Neuronal stem cell (in vitro differentiated cells): ENCODE measurements at regions not wholly inside any gene's neighbourhood (a gene's known extent, or its start where the extent isn't known, plus 50 kb on each side); places are given as distances from the start of the nearest gene placed in this dataset.

Experiments
- DNase-seq: peaks from one replicate; pipeline ENCODE4 v3.0.0-alpha.2; 2013; ENCODE audit warnings: low spot score
- H2AFZ ChIP-seq: one replicate; pipeline ENCODE4 v1.6.1; 2013; ENCODE audit warnings: mild to moderate bottlenecking, low read length, inconsistent platforms
- H2AK5ac ChIP-seq: 2 replicates; pipeline ENCODE4 v1.6.1; 2013; ENCODE audit warnings: low read depth, mild to moderate bottlenecking, inconsistent platforms, low read length, moderate library complexity, mixed read lengths
- H2BK120ac ChIP-seq: 2 replicates; pipeline ENCODE4 v1.6.1; 2013; ENCODE audit warnings: low read depth, mild to moderate bottlenecking, inconsistent platforms, low read length, moderate library complexity, mixed read lengths
- H2BK12ac ChIP-seq: one replicate; pipeline ENCODE4 v1.6.1; 2013; ENCODE audit warnings: low read length, inconsistent platforms
- H2BK15ac ChIP-seq: 2 replicates; pipeline ENCODE4 v1.6.1; 2013; ENCODE audit warnings: mild to moderate bottlenecking, low read length, inconsistent platforms, mixed read lengths
- H2BK5ac ChIP-seq: one replicate; pipeline ENCODE4 v1.6.1; 2013; ENCODE audit warnings: inconsistent platforms, mild to moderate bottlenecking, low read length, moderate library complexity
- H3K14ac ChIP-seq: one replicate; pipeline ENCODE4 v1.6.1; 2013; ENCODE audit warnings: low read length, inconsistent platforms
- H3K18ac ChIP-seq: 2 replicates; pipeline ENCODE4 v1.6.1; 2013; ENCODE audit warnings: low read length, inconsistent platforms
- H3K23ac ChIP-seq: 2 replicates; pipeline ENCODE4 v1.6.1; 2013; ENCODE audit warnings: low read depth, mild to moderate bottlenecking, mixed read lengths, low read length, inconsistent platforms; ENCODE audit not compliant: poor library complexity
- H3K27ac ChIP-seq: replicated peaks from 3 replicates; pipeline ENCODE4 v1.5.1; 2013; ENCODE audit warnings: low read length, inconsistent platforms
- H3K27me3 ChIP-seq, 3 experiments: 2 replicates each; pipeline ENCODE4 v1.6.1; 2013; ENCODE audit warnings: low read length in 3 of 3, mild to moderate bottlenecking in 2 of 3, inconsistent platforms in 1 of 3, low read depth in 1 of 3, mixed read lengths in 1 of 3, moderate library complexity in 1 of 3; ENCODE audit not compliant: control insufficient read depth in 3 of 3, insufficient read depth in 3 of 3
- H3K36me3 ChIP-seq, 2 donors: replicated peaks in 1 of 2; 2 replicates each; pipeline ENCODE4 v1.6.1; 2013; ENCODE audit warnings: low read length in 2 of 2; ENCODE audit not compliant: control insufficient read depth in 2 of 2, insufficient read depth in 2 of 2
- H3K4ac ChIP-seq: 2 replicates; pipeline ENCODE4 v1.6.1; 2013; ENCODE audit warnings: inconsistent platforms, mild to moderate bottlenecking, low read length, moderate library complexity
- H3K4me1 ChIP-seq, 2 donors: 1 replicate in 1 of 2; 2 replicates in 1 of 2; pipeline ENCODE4 v1.6.1; 2013; ENCODE audit warnings: low read length in 2 of 2, low read depth in 1 of 2; ENCODE audit not compliant: control insufficient read depth in 2 of 2, insufficient read depth in 1 of 2
- H3K4me2 ChIP-seq: one replicate; pipeline ENCODE4 v1.6.1; 2013; ENCODE audit warnings: mild to moderate bottlenecking, low read length, inconsistent platforms; ENCODE audit not compliant: insufficient read depth, poor library complexity, severe bottlenecking
- H3K4me3 ChIP-seq, 2 donors: 2 replicates each; pipeline ENCODE4 v1.5.1; 2013; ENCODE audit warnings: low read length in 2 of 2, mild to moderate bottlenecking in 2 of 2, inconsistent platforms in 1 of 2, moderate library complexity in 1 of 2
- H3K79me1 ChIP-seq: one replicate; pipeline ENCODE4 v1.6.1; 2013; ENCODE audit warnings: low read depth, mild to moderate bottlenecking, inconsistent platforms, low read length, moderate library complexity
- H3K9ac ChIP-seq: one replicate; pipeline ENCODE4 v1.6.1; 2013; ENCODE audit warnings: mild to moderate bottlenecking, low read depth, low read length, inconsistent platforms; ENCODE audit not compliant: poor library complexity
- H3K9me3 ChIP-seq, 2 donors: replicated peaks in 1 of 2; 2 replicates each; pipeline versions ENCODE3 to v1.6.1; 2013; ENCODE audit warnings: low read length in 2 of 2, mild to moderate bottlenecking in 2 of 2, inconsistent platforms in 1 of 2, low read depth in 1 of 2, mixed read lengths in 1 of 2, moderate library complexity in 1 of 2; ENCODE audit not compliant: control insufficient read depth in 2 of 2, insufficient read depth in 1 of 2
- H4K8ac ChIP-seq: one replicate; pipeline ENCODE4 v1.6.1; 2013; ENCODE audit warnings: low read depth, mild to moderate bottlenecking, inconsistent platforms, low read length, moderate library complexity
- H4K91ac ChIP-seq: one replicate; pipeline ENCODE4 v1.6.1; 2013; ENCODE audit warnings: low read length, low read depth, mild to moderate bottlenecking, inconsistent platforms; ENCODE audit not compliant: poor library complexity
- WGBS, 2 donors: extraction: QIAGEN DNeasy Blood & Tissue Kit; methylation state at CpG; one replicate each; pipeline ENCODE4 v1.1.7; 2013; ENCODE audit warnings: missing lambda C conversion rate in 2 of 2, mixed read lengths in 1 of 2; ENCODE audit not compliant: insufficient read length in 2 of 2, insufficient replicate concordance in 1 of 2; ENCODE audit errors: extremely low coverage in 2 of 2; 5-methylcytosine and 5-hydroxymethylcytosine counted together

GRCh38 chrX:97828471-97828870 lies 944.8 kb downstream of the RPA4 start:
- DNase-seq: no peak
- Histone ChIP-seq H2AK5ac (no peak overlapping the region), H2BK15ac (no peak overlapping the region), H3K4me2 (no peak overlapping the region), H3K18ac (no peak overlapping the region), H3K23ac (no peak overlapping the region), H4K8ac (no peak overlapping the region), H2BK120ac (no peak overlapping the region), H3K4ac (no peak overlapping the region), H3K79me1 (no peaks in the 10 kb centered on the region), H3K27me3 (no peaks in the 10 kb centered on the region), H2BK12ac (no peak overlapping the region), H3K36me3 (no peaks in the 10 kb centered on the region), H3K9ac (no peak overlapping the region), H4K91ac (no peak overlapping the region), H2AFZ (no peak overlapping the region), H3K14ac (no peak overlapping the region), H3K27ac (no peak overlapping the region), H3K4me3 (no peak overlapping the region), H3K4me1 (no peaks in the 10 kb centered on the region), H2BK5ac (no peak overlapping the region), H3K9me3 (no peaks in the 10 kb centered on the region)
- WGBS, 2 donors: no CpG with 5 or more reads among the region's 1 CpG

- no peak overlapping the region for H3K4me3 ChIP-seq
- no peaks in the 10 kb centered on the region for H3K36me3 ChIP-seq
- DNase-seq: no peak
- no peaks in the 10 kb centered on the region for H3K27me3 ChIP-seq
- no peak overlapping the region for H2AK5ac ChIP-seq
- no peak overlapping the region for H2BK12ac ChIP-seq
- no peak overlapping the region for H3K4me2 ChIP-seq
- H3K14ac ChIP-seq: no peak overlapping the region
- no peak overlapping the region for H4K8ac ChIP-seq
- no peak overlapping the region for H4K91ac ChIP-seq
- no peak overlapping the region for H2BK15ac ChIP-seq
- no peaks in the 10 kb centered on the region for H3K79me1 ChIP-seq
- no peak overlapping the region for H3K18ac ChIP-seq
- no peaks in the 10 kb centered on the region for H3K9me3 ChIP-seq
- H3K4ac ChIP-seq: no peak overlapping the region
- H3K4me1 ChIP-seq: no peaks in the 10 kb centered on the region
- no peak overlapping the region for H2BK5ac ChIP-seq
- no peak overlapping the region for H2AFZ ChIP-seq
- H3K27ac ChIP-seq: no peak overlapping the region
- H3K23ac ChIP-seq: no peak overlapping the region
- H2BK120ac ChIP-seq: no peak overlapping the region
- H3K9ac ChIP-seq: no peak overlapping the region
These were observed 952.3 kb downstream of the RPA4 start for GRCh38 chrX:97835969-97836368.

GRCh38 chrX:97841544-97842179 lies 958.0 kb downstream of the RPA4 start:
- WGBS, 2 donors: no CpG with 5 or more reads among the region's 39 CpGs

GRCh38 chrX:97842468-97843199 lies 958.9 kb downstream of the RPA4 start:
- Histone ChIP-seq H2AFZ (no peak overlapping the region), H3K9me3 (peaks cover 2 to 51% of the 10 kb centered on the region in 2 donors), H2BK120ac (no peak overlapping the region), H3K27ac (no peak overlapping the region), H2AK5ac (no peak overlapping the region), H2BK12ac (no peak overlapping the region), H3K4me2 (no peak overlapping the region), H3K27me3 (no peaks in the 10 kb centered on the region), H2BK5ac (no peak overlapping the region), H3K14ac (no peak overlapping the region), H3K9ac (no peak overlapping the region), H3K4ac (no peak overlapping the region), H3K18ac (no peak overlapping the region), H3K79me1 (no peaks in the 10 kb centered on the region), H4K8ac (no peak overlapping the region), H3K36me3 (no peaks in the 10 kb centered on the region), H2BK15ac (no peak overlapping the region), H3K4me1 (no peaks in the 10 kb centered on the region), H3K4me3 (no peak overlapping the region), H4K91ac (no peak overlapping the region), H3K23ac (no peak overlapping the region)
- WGBS, 2 donors: no CpG with 5 or more reads among the region's 35 CpGs
- DNase-seq: no peak

More at GRCh38 chrX:97841544-97842179, 958.0 kb downstream of the RPA4 start:
- H3K18ac ChIP-seq: no peak overlapping the region
- H2AFZ ChIP-seq: no peak overlapping the region
- H3K4ac ChIP-seq: no peak overlapping the region
- H3K9ac ChIP-seq: no peak overlapping the region
- H3K9me3 ChIP-seq: peaks cover 2 to 42% of the 10 kb centered on the region in 2 donors
- H3K79me1 ChIP-seq: no peaks in the 10 kb centered on the region
- no peak for DNase-seq
- H3K36me3 ChIP-seq: no peaks in the 10 kb centered on the region
- H4K8ac ChIP-seq: no peak overlapping the region
- H3K4me2 ChIP-seq: peak overlapping the region; percentile 11
- H3K27me3 ChIP-seq: no peaks in the 10 kb centered on the region
- H3K4me1 ChIP-seq: no peaks in the 10 kb centered on the region
- no peak overlapping the region for H2BK5ac ChIP-seq
- H2BK120ac ChIP-seq: no peak overlapping the region
- no peak overlapping the region for H3K23ac ChIP-seq
- H3K14ac ChIP-seq: no peak overlapping the region
- no peak overlapping the region for H3K4me3 ChIP-seq
- no peak overlapping the region for H2BK15ac ChIP-seq
- H2AK5ac ChIP-seq: no peak overlapping the region
- no peak overlapping the region for H4K91ac ChIP-seq
- no peak overlapping the region for H3K27ac ChIP-seq
- H2BK12ac ChIP-seq: no peak overlapping the region
